ENCODE measurements at regions not wholly inside any gene's neighbourhood (a gene's known extent, or its start where the extent isn't known, plus 50 kb on each side); places are given as distances from the start of the nearest gene placed in this dataset.

- no peak overlapping the region for H2AK5ac ChIP-seq (ENCODE audit: low read length)
- H3K79me1 ChIP-seq (ENCODE audit: low read length), result no peaks in the 10 kb centered on the region
- no peak overlapping the region for H4K8ac ChIP-seq (ENCODE audit: low read depth, low read length)
- no peak overlapping the region for H3K4ac ChIP-seq (ENCODE audit: low read depth, low read length)
- H2BK120ac ChIP-seq (ENCODE audit: insufficient read depth, low read length, poor library complexity), result no peak overlapping the region
- no peak overlapping the region for H2AFZ ChIP-seq (ENCODE audit: insufficient read depth, low read length, poor library complexity)
- H3K27ac ChIP-seq (ENCODE audit: low read depth, low read length), result no peak overlapping the region
- no peak overlapping the region for H2BK12ac ChIP-seq (ENCODE audit: low read length)
- H3K79me2 ChIP-seq (ENCODE audit: control insufficient read depth, insufficient read depth, low read length, poor library complexity), result no peaks in the 10 kb centered on the region
- H4K91ac ChIP-seq (ENCODE audit: low read depth, low read length), result no peak overlapping the region
- no peak overlapping the region for H3K14ac ChIP-seq (ENCODE audit: low read length)
- H4K12ac ChIP-seq (ENCODE audit: low read depth, low read length), result no peak overlapping the region
- no CpG with 5 or more reads among the region's 1 CpG for WGBS (ENCODE audit: extremely low coverage, insufficient coverage, insufficient read length)
- no peaks in the 10 kb centered on the region for H3K4me1 ChIP-seq (ENCODE audit: control insufficient read depth in 1 of 2, insufficient read depth in 2 of 2, low read length in 2 of 2)
- H3K9me3 ChIP-seq (ENCODE audit: insufficient read depth, low read depth, low read length), result peaks cover 3% of the 10 kb centered on the region
- H2BK5ac ChIP-seq (ENCODE audit: low read depth, low read length, poor library complexity), result no peak overlapping the region
- H3K4me3 ChIP-seq (ENCODE audit: low read depth, low read length), result no peak overlapping the region
- DNase-seq, result peak in 1 of 2 donors; percentile 26
- H3K36me3 ChIP-seq (ENCODE audit: control insufficient read depth in 1 of 2, insufficient read depth in 2 of 2, low read length in 2 of 2), result no peaks in the 10 kb centered on the region
- H3K18ac ChIP-seq (ENCODE audit: low read length), result no peak overlapping the region
- no peak overlapping the region for H3K23ac ChIP-seq (ENCODE audit: low read length)
- no peak overlapping the region for H3K9ac ChIP-seq (ENCODE audit: low read length)
- no peak overlapping the region for H3K4me2 ChIP-seq (ENCODE audit: low read length)
- H3K27me3 ChIP-seq (ENCODE audit: insufficient read depth, low read length), result no peaks in the 10 kb centered on the region
These were observed 232.9 kb upstream of the GIMD1 start for GRCh38 chr4:106601519-106601918.

GRCh38 chr4:106595906-106596305, 227.3 kb upstream of the GIMD1 start:
- Histone ChIP-seq H2AK5ac (ENCODE audit: low read length) (no peak overlapping the region), H3K18ac (ENCODE audit: low read length) (no peak overlapping the region), H4K91ac (ENCODE audit: low read depth, low read length) (no peak overlapping the region), H3K14ac (ENCODE audit: low read length) (no peak overlapping the region), H3K27ac (ENCODE audit: low read depth, low read length) (no peak overlapping the region), H4K12ac (ENCODE audit: low read depth, low read length) (no peak overlapping the region), H3K36me3 (ENCODE audit: control insufficient read depth in 1 of 2, insufficient read depth in 2 of 2, low read length in 2 of 2) (no peaks in the 10 kb centered on the region), H3K79me1 (ENCODE audit: low read length) (no peaks in the 10 kb centered on the region), H3K4me3 (ENCODE audit: low read depth, low read length) (no peak overlapping the region), H2BK120ac (ENCODE audit: insufficient read depth, low read length, poor library complexity) (no peak overlapping the region), H3K27me3 (ENCODE audit: insufficient read depth, low read length) (no peaks in the 10 kb centered on the region), H3K9ac (ENCODE audit: low read length) (no peak overlapping the region), H3K23ac (ENCODE audit: low read length) (no peak overlapping the region), H3K4me1 (ENCODE audit: control insufficient read depth in 1 of 2, insufficient read depth in 2 of 2, low read length in 2 of 2) (no peaks in the 10 kb centered on the region), H3K9me3 (ENCODE audit: insufficient read depth, low read depth, low read length) (no peaks in the 10 kb centered on the region), H3K4me2 (ENCODE audit: low read length) (no peak overlapping the region), H3K4ac (ENCODE audit: low read depth, low read length) (no peak overlapping the region), H4K8ac (ENCODE audit: low read depth, low read length) (no peak overlapping the region), H3K79me2 (ENCODE audit: control insufficient read depth, insufficient read depth, low read length, poor library complexity) (no peaks in the 10 kb centered on the region), H2AFZ (ENCODE audit: insufficient read depth, low read length, poor library complexity) (no peak overlapping the region), H2BK12ac (ENCODE audit: low read length) (no peak overlapping the region), H2BK5ac (ENCODE audit: low read depth, low read length, poor library complexity) (no peak overlapping the region)
- WGBS (ENCODE audit: extremely low coverage, insufficient coverage, insufficient read length), result no CpG with 5 or more reads among the region's 1 CpG
- no peak for DNase-seq

- no peaks in the 10 kb centered on the region for H3K9me3 ChIP-seq (ENCODE audit: insufficient read depth, low read depth, low read length)
- no peak overlapping the region for H4K12ac ChIP-seq (ENCODE audit: low read depth, low read length)
- H2AK5ac ChIP-seq (ENCODE audit: low read length), result no peak overlapping the region
- no peak overlapping the region for H3K18ac ChIP-seq (ENCODE audit: low read length)
- H4K8ac ChIP-seq (ENCODE audit: low read depth, low read length), result no peak overlapping the region
- H2BK5ac ChIP-seq (ENCODE audit: low read depth, low read length, poor library complexity), result no peak overlapping the region
- H3K9ac ChIP-seq (ENCODE audit: low read length), result no peak overlapping the region
- H3K27me3 ChIP-seq (ENCODE audit: insufficient read depth, low read length), result no peaks in the 10 kb centered on the region
- no peak overlapping the region for H3K4ac ChIP-seq (ENCODE audit: low read depth, low read length)
- H3K4me2 ChIP-seq (ENCODE audit: low read length), result no peak overlapping the region
- no peak overlapping the region for H4K91ac ChIP-seq (ENCODE audit: low read depth, low read length)
- H2AFZ ChIP-seq (ENCODE audit: insufficient read depth, low read length, poor library complexity), result no peak overlapping the region
- H3K23ac ChIP-seq (ENCODE audit: low read length), result no peak overlapping the region
- H3K4me1 ChIP-seq (ENCODE audit: control insufficient read depth in 1 of 2, insufficient read depth in 2 of 2, low read length in 2 of 2), result no peaks in the 10 kb centered on the region
- no peak for DNase-seq
- no peak overlapping the region for H3K14ac ChIP-seq (ENCODE audit: low read length)
- no peak overlapping the region for H3K4me3 ChIP-seq (ENCODE audit: low read depth, low read length)
- no peak overlapping the region for H3K27ac ChIP-seq (ENCODE audit: low read depth, low read length)
- no peak overlapping the region for H2BK120ac ChIP-seq (ENCODE audit: insufficient read depth, low read length, poor library complexity)
- no peaks in the 10 kb centered on the region for H3K79me1 ChIP-seq (ENCODE audit: low read length)
- H3K79me2 ChIP-seq (ENCODE audit: control insufficient read depth, insufficient read depth, low read length, poor library complexity), result no peaks in the 10 kb centered on the region
- no peak overlapping the region for H2BK12ac ChIP-seq (ENCODE audit: low read length)
- no peaks in the 10 kb centered on the region for H3K36me3 ChIP-seq (ENCODE audit: control insufficient read depth in 1 of 2, insufficient read depth in 2 of 2, low read length in 2 of 2)
These were observed 225.8 kb upstream of the GIMD1 start for GRCh38 chr4:106594291-106594952.

- no peak overlapping the region for H3K18ac ChIP-seq (ENCODE audit: low read length)
- H4K8ac ChIP-seq (ENCODE audit: low read depth, low read length), result no peak overlapping the region
- no peak overlapping the region for H2AFZ ChIP-seq (ENCODE audit: insufficient read depth, low read length, poor library complexity)
- no peak overlapping the region for H3K4me3 ChIP-seq (ENCODE audit: low read depth, low read length)
- H3K9ac ChIP-seq (ENCODE audit: low read length), result no peak overlapping the region
- no peaks in the 10 kb centered on the region for H3K4me1 ChIP-seq (ENCODE audit: control insufficient read depth in 1 of 2, insufficient read depth in 2 of 2, low read length in 2 of 2)
- H3K27me3 ChIP-seq (ENCODE audit: insufficient read depth, low read length), result no peaks in the 10 kb centered on the region
- no peak overlapping the region for H2BK5ac ChIP-seq (ENCODE audit: low read depth, low read length, poor library complexity)
- no peak overlapping the region for H2BK120ac ChIP-seq (ENCODE audit: insufficient read depth, low read length, poor library complexity)
- no peak overlapping the region for H4K91ac ChIP-seq (ENCODE audit: low read depth, low read length)
- no peaks in the 10 kb centered on the region for H3K36me3 ChIP-seq (ENCODE audit: control insufficient read depth in 1 of 2, insufficient read depth in 2 of 2, low read length in 2 of 2)
- no peak overlapping the region for H3K4me2 ChIP-seq (ENCODE audit: low read length)
- no peak for DNase-seq
- H3K27ac ChIP-seq (ENCODE audit: low read depth, low read length), result no peak overlapping the region
- no peaks in the 10 kb centered on the region for H3K79me1 ChIP-seq (ENCODE audit: low read length)
- H2AK5ac ChIP-seq (ENCODE audit: low read length), result no peak overlapping the region
- no peaks in the 10 kb centered on the region for H3K9me3 ChIP-seq (ENCODE audit: insufficient read depth, low read depth, low read length)
- H3K79me2 ChIP-seq (ENCODE audit: control insufficient read depth, insufficient read depth, low read length, poor library complexity), result no peaks in the 10 kb centered on the region
- H3K23ac ChIP-seq (ENCODE audit: low read length), result no peak overlapping the region
- H3K4ac ChIP-seq (ENCODE audit: low read depth, low read length), result no peak overlapping the region
- H2BK12ac ChIP-seq (ENCODE audit: low read length), result no peak overlapping the region
- no peak overlapping the region for H4K12ac ChIP-seq (ENCODE audit: low read depth, low read length)
- no CpG with 5 or more reads among the region's 1 CpG for WGBS (ENCODE audit: extremely low coverage, insufficient coverage, insufficient read length)
- H3K14ac ChIP-seq (ENCODE audit: low read length), result no peak overlapping the region
These were observed 220.3 kb upstream of the GIMD1 start for GRCh38 chr4:106588891-106589290.

Data from trophoblast cell (in vitro differentiated cells and primary cell).